GM12892 (cell line): ENCODE measurements at regions not wholly inside any gene's neighbourhood (a gene's known extent, or its start where the extent isn't known, plus 50 kb on each side); places are given as distances from the start of the nearest gene placed in this dataset.

ENCODE experiments used
- POLR2A ChIP-seq: IDR thresholded peaks from 2 replicates; pipeline ENCODE4 v1.6.1; 2011; ENCODE audit warnings: low read depth, low read length, control low read depth
- POLR2AphosphoS5 ChIP-seq: IDR thresholded peaks from 2 replicates; pipeline ENCODE4 v1.6.1; 2011; ENCODE audit warnings: low read depth, low read length, control low read depth

DNA sequence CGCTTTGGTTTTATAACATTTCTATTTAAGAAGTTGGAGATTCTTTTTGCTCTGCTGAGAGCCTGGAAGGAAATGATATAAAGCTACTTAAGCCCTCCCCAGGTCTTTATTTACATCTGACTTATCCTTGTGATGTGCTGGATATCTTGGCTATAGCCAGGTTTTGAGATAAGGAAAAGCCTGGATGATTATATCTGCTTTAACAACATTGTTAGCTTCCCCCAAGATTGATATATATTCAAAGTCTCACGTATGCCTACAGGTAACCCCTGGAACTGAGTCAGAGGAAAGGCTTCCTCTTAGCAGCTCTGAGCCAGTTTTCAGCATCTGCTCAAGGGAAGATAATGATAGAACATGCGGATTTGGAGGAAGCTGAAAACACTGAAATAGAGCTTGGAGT lies 61.5 kb upstream of the CRBN start:
- TF ChIP-seq POLR2A = no peak
- TF ChIP-seq POLR2AphosphoS5 = no peak
